Liver (tissue), 8 donors: ENCODE measurements at regions not wholly inside any gene's neighbourhood (a gene's known extent, or its start where the extent isn't known, plus 50 kb on each side); places are given as distances from the start of the nearest gene placed in this dataset.
"Not testable (repeated sequence)": the region's sequence is repeated elsewhere in the genome, so short reads cannot be mapped to it uniquely, and the experiment has no call there.

ENCODE experiments used
- DNase-seq: peaks from one replicate; pipeline ENCODE4 v3.0.0-alpha.2; 2017; ENCODE audit warnings: low spot score
- H3K27ac ChIP-seq, 2 donors: one replicate each; pipeline ENCODE4 v1.7.0; 2013; ENCODE audit warnings: inconsistent platforms in 2 of 2, low read length in 2 of 2, control low read depth in 1 of 2, low read depth in 1 of 2, mild to moderate bottlenecking in 1 of 2
- H3K27me3 ChIP-seq, 4 donors: one replicate each; pipeline versions ENCODE4 v1.6.1 to v1.7.0; 2013; ENCODE audit warnings: low read length in 3 of 4, inconsistent platforms in 1 of 4, mild to moderate bottlenecking in 1 of 4, moderate library complexity in 1 of 4; ENCODE audit not compliant: control insufficient read depth in 4 of 4, insufficient read depth in 4 of 4
- H3K36me3 ChIP-seq, 4 donors: one replicate each; pipeline versions ENCODE4 v1.6.1 to v1.7.0; 2013; ENCODE audit warnings: low read length in 3 of 4, mild to moderate bottlenecking in 3 of 4, low read depth in 1 of 4, moderate library complexity in 1 of 4; ENCODE audit not compliant: control insufficient read depth in 4 of 4, insufficient read depth in 3 of 4
- H3K4me1 ChIP-seq, 4 donors: one replicate each; pipeline versions ENCODE4 v1.6.1 to v1.7.0; 2013; ENCODE audit warnings: low read length in 3 of 4, mild to moderate bottlenecking in 3 of 4, moderate library complexity in 1 of 4; ENCODE audit not compliant: control insufficient read depth in 4 of 4, insufficient read depth in 4 of 4
- H3K4me3 ChIP-seq, 3 donors: one replicate each; pipeline versions ENCODE4 v1.6.1 to v1.7.0; 2013; ENCODE audit warnings: low read length in 3 of 3, control low read depth in 1 of 3, low read depth in 1 of 3, mild to moderate bottlenecking in 1 of 3
- H3K9ac ChIP-seq, 2 donors: one replicate each; pipeline ENCODE4 v1.7.0; 2013; ENCODE audit warnings: low read length in 2 of 2, mild to moderate bottlenecking in 2 of 2, moderate library complexity in 2 of 2, control low read depth in 1 of 2, low read depth in 1 of 2
- H3K9me3 ChIP-seq, 4 donors: one replicate each; pipeline versions ENCODE4 v1.6.1 to v1.7.0; 2013; ENCODE audit warnings: low read length in 3 of 4; ENCODE audit not compliant: control insufficient read depth in 4 of 4
- ATF3 ChIP-seq: IDR thresholded peaks from 2 replicates; pipeline ENCODE4 v1.6.1; 2016; ENCODE audit warnings: antibody characterized with exemption
- CTCF ChIP-seq: fragments of 150-350 bp; IDR thresholded peaks from 2 replicates; pipeline ENCODE4 v1.5.1; 2017; ENCODE audit warnings: improper control_type of control experiment, low read depth, low read length; ENCODE audit not compliant: missing input control
- EGR1 ChIP-seq, 2 donors: IDR thresholded peaks; 2 replicates each; pipeline ENCODE4 v1.6.1; 2016 to 2018; ENCODE audit warnings: antibody characterized with exemption in 2 of 2, low read depth in 2 of 2
- FOXA1 ChIP-seq: IDR thresholded peaks from 2 replicates; pipeline ENCODE4 v1.6.1; 2016; ENCODE audit warnings: antibody characterized with exemption
- FOXA2 ChIP-seq: IDR thresholded peaks from 2 replicates; pipeline ENCODE4 v1.6.1; 2016; ENCODE audit warnings: antibody characterized with exemption
- HNF4G ChIP-seq: IDR thresholded peaks from 2 replicates; pipeline ENCODE4 v1.6.1; 2016; ENCODE audit warnings: antibody characterized with exemption
- JUND ChIP-seq, 2 donors: IDR thresholded peaks; 2 replicates each; pipeline ENCODE4 v1.6.1; 2016; ENCODE audit warnings: antibody characterized with exemption in 2 of 2
- MAX ChIP-seq: IDR thresholded peaks from 2 replicates; pipeline ENCODE4 v1.6.1; 2016; ENCODE audit warnings: antibody characterized with exemption
- NR2F2 ChIP-seq: IDR thresholded peaks from 2 replicates; pipeline ENCODE4 v1.6.1; 2016; ENCODE audit warnings: antibody characterized with exemption
- RAD21 ChIP-seq, 2 donors: IDR thresholded peaks; 2 replicates each; pipeline ENCODE4 v1.6.1; 2016; ENCODE audit warnings: antibody characterized with exemption in 2 of 2, mild to moderate bottlenecking in 2 of 2
- REST ChIP-seq: IDR thresholded peaks from 2 replicates; pipeline ENCODE4 v1.6.1; 2016; ENCODE audit warnings: antibody characterized with exemption, mild to moderate bottlenecking
- RXRA ChIP-seq, 2 donors: IDR thresholded peaks; 2 replicates each; pipeline ENCODE4 v1.6.1; 2017 to 2018; ENCODE audit warnings: antibody characterized with exemption in 2 of 2, mild to moderate bottlenecking in 1 of 2
- SP1 ChIP-seq: IDR thresholded peaks from 2 replicates; pipeline ENCODE4 v1.6.1; 2018; ENCODE audit warnings: antibody characterized with exemption, mild to moderate bottlenecking
- TAF1 ChIP-seq: conservative IDR thresholded peaks from 2 replicates; pipeline ENCODE4 v1.6.1; 2016; ENCODE audit warnings: antibody characterized with exemption, mild to moderate bottlenecking
- YY1 ChIP-seq: IDR thresholded peaks from 2 replicates; pipeline ENCODE4 v1.6.1; 2016; ENCODE audit warnings: antibody characterized with exemption, mild to moderate bottlenecking
- WGBS: extraction: QIAGEN DNeasy Blood & Tissue Kit; methylation state at CpG from one replicate; pipeline ENCODE4 v1.1.7; 2013; 5-methylcytosine and 5-hydroxymethylcytosine counted together
- donor health status: healthy.
- donor health status: healthy.
- donor health status: healthy.
- donor health status: healthy.
- donor health status: healthy.

GRCh38 chr21:19490481-19490880 lies 1086.9 kb upstream of the TMPRSS15 start:
- 40% methylated on average over 2 of the region's 2 CpGs for WGBS

GRCh38 chr21:19493437-19494241 lies 1090.1 kb upstream of the TMPRSS15 start:
- not testable (repeated sequence) for H3K4me1 ChIP-seq, H3K36me3 ChIP-seq, H3K9me3 ChIP-seq, H3K27me3 ChIP-seq, DNase-seq, H3K4me3 ChIP-seq, H3K9ac ChIP-seq, H3K27ac ChIP-seq
- 90% methylated on average over 52 of the region's 52 CpGs for WGBS

More at GRCh38 chr21:19490481-19490880, 1086.9 kb upstream of the TMPRSS15 start:
- DNase-seq = no peak
- no peaks in the 10 kb centered on the region for H3K36me3 ChIP-seq
- H3K9ac ChIP-seq = no peak overlapping the region
- no peaks in the 10 kb centered on the region for H3K27me3 ChIP-seq
- no peaks in the 10 kb centered on the region for H3K4me1 ChIP-seq
- no peak overlapping the region for H3K4me3 ChIP-seq
- H3K27ac ChIP-seq = no peak overlapping the region
- no peaks in the 10 kb centered on the region for H3K9me3 ChIP-seq
- TF ChIP-seq RAD21 (IDR thresholded peaks at IDR 0.05) (no peak), ATF3 (no peak), FOXA2 (no peak), CTCF (no peak), NR2F2 (no peak), JUND (IDR thresholded peaks at IDR 0.05) (no peak), FOXA1 (no peak), MAX (no peak), RXRA (IDR thresholded peaks at IDR 0.05) (no peak)

- WGBS = 82% methylated on average over 3 of the region's 3 CpGs
- Histone ChIP-seq H3K27ac (no peak overlapping the region), H3K4me3 (no peak overlapping the region), H3K9me3 (no peaks in the 10 kb centered on the region), H3K36me3 (no peaks in the 10 kb centered on the region), H3K27me3 (no peaks in the 10 kb centered on the region), H3K4me1 (no peaks in the 10 kb centered on the region), H3K9ac (no peak overlapping the region)
- no peak for DNase-seq
- TF ChIP-seq REST (no peak), YY1 (no peak), TAF1 (no peak), HNF4G (no peak), JUND (IDR thresholded peaks at IDR 0.05) (no peak), NR2F2 (no peak), MAX (no peak), RAD21 (IDR thresholded peaks at IDR 0.05) (no peak), SP1 (no peak), FOXA1 (no peak), EGR1 (IDR thresholded peaks at IDR 0.05; ENCODE audit: low read depth in 2 of 2) (no peak), RXRA (IDR thresholded peaks at IDR 0.05) (no peak)
These were observed 1097.5 kb upstream of the TMPRSS15 start for GRCh38 chr21:19501115-19501514.
